ENCODE measurements at regions not wholly inside any gene's neighbourhood (a gene's known extent, or its start where the extent isn't known, plus 50 kb on each side); places are given as distances from the start of the nearest gene placed in this dataset.

- Histone ChIP-seq H3K4me1 (no peaks in the 10 kb centered on the region), H3K9me3 (no peaks in the 10 kb centered on the region), H3K27ac (no peak overlapping the region), H3K27me3 (ENCODE audit: insufficient read depth in 3 of 3, low read length in 2 of 3) (no peaks in the 10 kb centered on the region), H3K36me3 (ENCODE audit: insufficient read depth in 1 of 2, low read depth in 1 of 2) (no peaks in the 10 kb centered on the region), H3K4me3 (no peak overlapping the region)
- ATAC-seq (no peak), DNase-seq (no peak)
- WGBS, 3 donors = 91 to 95% (median 92%) methylated on average over 1 of the region's 1 CpG
- intact Hi-C loops (cut with DNase I) = no loop called here
- TF ChIP-seq, protein P1, sequence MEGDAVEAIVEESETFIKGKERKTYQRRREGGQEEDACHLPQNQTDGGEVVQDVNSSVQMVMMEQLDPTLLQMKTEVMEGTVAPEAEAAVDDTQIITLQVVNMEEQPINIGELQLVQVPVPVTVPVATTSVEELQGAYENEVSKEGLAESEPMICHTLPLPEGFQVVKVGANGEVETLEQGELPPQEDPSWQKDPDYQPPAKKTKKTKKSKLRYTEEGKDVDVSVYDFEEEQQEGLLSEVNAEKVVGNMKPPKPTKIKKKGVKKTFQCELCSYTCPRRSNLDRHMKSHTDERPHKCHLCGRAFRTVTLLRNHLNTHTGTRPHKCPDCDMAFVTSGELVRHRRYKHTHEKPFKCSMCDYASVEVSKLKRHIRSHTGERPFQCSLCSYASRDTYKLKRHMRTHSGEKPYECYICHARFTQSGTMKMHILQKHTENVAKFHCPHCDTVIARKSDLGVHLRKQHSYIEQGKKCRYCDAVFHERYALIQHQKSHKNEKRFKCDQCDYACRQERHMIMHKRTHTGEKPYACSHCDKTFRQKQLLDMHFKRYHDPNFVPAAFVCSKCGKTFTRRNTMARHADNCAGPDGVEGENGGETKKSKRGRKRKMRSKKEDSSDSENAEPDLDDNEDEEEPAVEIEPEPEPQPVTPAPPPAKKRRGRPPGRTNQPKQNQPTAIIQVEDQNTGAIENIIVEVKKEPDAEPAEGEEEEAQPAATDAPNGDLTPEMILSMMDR (IDR thresholded peaks at IDR 0.05) = no peak
Observed at GRCh38 chr6:93731306-93731705, 311.9 kb upstream of the EPHA7 start.

DNA sequence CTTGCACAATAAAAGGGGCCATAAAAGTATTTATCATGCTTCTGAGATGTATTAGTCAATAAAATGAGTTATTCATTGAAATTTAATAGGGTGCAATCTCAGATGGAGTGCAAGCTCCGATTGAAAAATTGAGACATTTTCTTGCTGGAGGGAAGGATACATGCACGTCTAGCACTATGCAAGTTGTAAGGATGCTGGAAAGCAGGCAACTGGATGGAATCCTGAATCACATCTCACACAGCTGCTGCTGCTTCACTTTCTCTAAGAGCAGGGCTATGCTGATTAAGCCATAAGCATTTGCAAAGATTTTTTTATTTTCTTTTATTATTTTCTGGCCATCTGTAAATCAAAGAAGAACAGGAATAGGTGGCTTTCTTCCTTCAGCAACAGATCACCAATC, 308.8 kb upstream of the EPHA7 start:
- ATAC-seq = no peak
- Histone ChIP-seq H3K36me3 (ENCODE audit: insufficient read depth in 1 of 2, low read depth in 1 of 2) (no peaks in the 10 kb centered on the region), H3K9me3 (no peaks in the 10 kb centered on the region), H3K4me1 (no peaks in the 10 kb centered on the region), H3K27me3 (ENCODE audit: insufficient read depth in 3 of 3, low read length in 2 of 3) (no peaks in the 10 kb centered on the region), H3K4me3 (no peak overlapping the region), H3K27ac (no peak overlapping the region)
- no peak for DNase-seq
- intact Hi-C loops (cut with DNase I) = no loop called here
- WGBS, 3 donors = 34 to 45% (median 43%) methylated on average over 2 of the region's 2 CpGs
- TF ChIP-seq, protein P1 (IDR thresholded peaks at IDR 0.05) = no peak

DNA sequence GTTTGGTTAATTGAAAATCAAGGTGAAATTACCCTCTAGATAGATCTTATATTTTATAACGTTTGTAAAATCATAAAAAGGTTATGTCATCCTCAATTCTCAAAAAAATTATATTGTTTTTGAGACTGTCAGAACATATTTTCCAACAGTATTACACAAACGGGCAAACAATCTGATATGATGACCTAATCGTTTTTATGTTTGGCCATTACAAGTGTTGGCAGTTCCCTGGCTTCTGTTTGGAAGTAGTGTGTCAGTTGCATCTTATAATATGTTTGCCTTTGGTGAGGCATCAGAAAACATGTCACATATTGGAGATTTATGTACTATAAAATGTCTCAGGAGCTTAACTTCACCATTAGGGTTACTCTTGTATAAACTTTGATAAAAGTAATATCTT, 308.1 kb upstream of the EPHA7 start:
- no peaks in the 10 kb centered on the region for H3K36me3 ChIP-seq (ENCODE audit: insufficient read depth in 1 of 2, low read depth in 1 of 2)
- TF ChIP-seq, protein P1 (IDR thresholded peaks at IDR 0.05) = no peak
- DNase-seq (no peak), ATAC-seq (no peak)
- H3K9me3 ChIP-seq = no peaks in the 10 kb centered on the region
- H3K27me3 ChIP-seq (ENCODE audit: insufficient read depth in 3 of 3, low read length in 2 of 3) = no peaks in the 10 kb centered on the region
- intact Hi-C loops (cut with DNase I) = no loop called here
- no peaks in the 10 kb centered on the region for H3K4me1 ChIP-seq
- 41 to 55% (median 52%) methylated on average over 3 of the region's 3 CpGs for WGBS, 3 donors
- H3K27ac ChIP-seq = no peak overlapping the region
- H3K4me3 ChIP-seq = no peak overlapping the region

DNA sequence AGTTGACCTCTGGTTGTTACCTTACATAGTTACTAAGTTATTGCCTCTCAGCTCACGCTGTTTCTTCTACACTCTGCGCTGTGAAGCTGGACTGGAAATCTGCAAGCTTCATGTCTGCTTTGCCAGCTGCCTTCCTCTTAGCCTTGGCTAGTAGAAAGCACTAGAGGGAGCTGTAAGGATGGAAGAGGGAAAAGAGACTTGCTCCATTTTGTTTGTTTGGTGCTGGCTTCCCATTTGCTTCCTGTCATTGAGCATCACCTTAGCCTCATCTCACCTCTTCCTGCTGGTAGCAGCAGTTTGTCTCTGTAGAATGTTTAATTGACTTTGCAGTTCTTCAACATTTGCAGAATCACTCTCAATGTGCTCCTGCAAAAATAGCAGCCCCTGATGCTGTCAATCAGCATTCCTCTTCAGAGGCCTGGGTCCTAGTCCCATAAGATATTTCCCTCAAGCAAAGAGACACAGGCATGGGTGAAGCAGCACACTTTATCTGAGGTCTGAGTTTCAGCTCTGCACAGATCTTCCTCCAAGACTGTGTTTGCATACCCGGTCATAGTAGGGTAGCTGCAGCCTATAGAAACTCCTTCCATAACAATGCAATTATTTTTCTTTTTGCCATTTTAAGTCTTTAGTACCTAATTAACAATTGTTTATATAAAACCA, 302.2 kb upstream of the EPHA7 start:
- TF ChIP-seq, protein P1 (IDR thresholded peaks at IDR 0.05) = no peak
- H3K36me3 ChIP-seq (ENCODE audit: insufficient read depth in 1 of 2, low read depth in 1 of 2) = no peaks in the 10 kb centered on the region
- H3K27ac ChIP-seq = no peak overlapping the region
- DNase-seq (no peak), ATAC-seq (no peak)
- H3K27me3 ChIP-seq (ENCODE audit: insufficient read depth in 3 of 3, low read length in 2 of 3) = no peaks in the 10 kb centered on the region
- H3K4me3 ChIP-seq = no peak overlapping the region
- intact Hi-C loops (cut with DNase I) = no loop called here
- no peaks in the 10 kb centered on the region for H3K9me3 ChIP-seq
- H3K4me1 ChIP-seq = no peaks in the 10 kb centered on the region
- WGBS, 3 donors = 67 to 74% (median 73%) methylated on average over 3 of the region's 3 CpGs

GRCh38 chr6:93713974-93714373, 294.6 kb upstream of the EPHA7 start:
- Histone ChIP-seq H3K4me3 (no peak overlapping the region), H3K36me3 (ENCODE audit: insufficient read depth in 1 of 2, low read depth in 1 of 2) (no peaks in the 10 kb centered on the region), H3K27me3 (ENCODE audit: insufficient read depth in 3 of 3, low read length in 2 of 3) (no peaks in the 10 kb centered on the region), H3K27ac (no peak overlapping the region), H3K9me3 (peaks cover 18% of the 10 kb centered on the region), H3K4me1 (no peaks in the 10 kb centered on the region)
- TF ChIP-seq, protein P1 (IDR thresholded peaks at IDR 0.05) = no peak
- intact Hi-C loops (cut with DNase I) = no loop called here
- DNase-seq (no peak), ATAC-seq (no peak)

Data from psoas muscle (tissue), 7 donors.